GM13977 (cell line): ENCODE measurements at regions not wholly inside any gene's neighbourhood (a gene's known extent, or its start where the extent isn't known, plus 50 kb on each side); places are given as distances from the start of the nearest gene placed in this dataset.

Experiments
- DNase-seq: peaks from one replicate; pipeline ENCODE4 v3.0.0; 2012; ENCODE audit warnings: low spot score
- CTCF ChIP-seq: IDR thresholded peaks from 2 replicates; pipeline ENCODE4 v1.5.1; 2012; ENCODE audit warnings: mild to moderate bottlenecking, control low read depth; ENCODE audit not compliant: insufficient read depth; ENCODE audit errors: extremely low read depth, missing control alignments
- in situ Hi-C: fragments of 300-500 bp; cut with MboI; formaldehyde crosslinking; loops from one replicate; pipeline ENCODE4 v1.12.0; 2022; ENCODE audit warnings: low sequenced_read_pairs, low pct_unique_long_range_greater_than_20kb, mixed read lengths, inconsistent platforms; ENCODE audit not compliant: unreplicated experiment

- no peak for DNase-seq
- in situ Hi-C loops = no loop called here
- TF ChIP-seq CTCF = no peak
Measured at GRCh38 chr1:200336101-200336845, 73.6 kb downstream of the ZNF281 start.

- no peak for TF ChIP-seq CTCF
- in situ Hi-C loops = no loop called here
- DNase-seq = no peak
Measured at GRCh38 chr1:200334661-200335256, 75.1 kb downstream of the ZNF281 start.

GRCh38 chr1:200333329-200333728 lies 76.5 kb downstream of the ZNF281 start:
- TF ChIP-seq CTCF = no peak
- no peak for DNase-seq
- in situ Hi-C loops = no loop called here

DNA sequence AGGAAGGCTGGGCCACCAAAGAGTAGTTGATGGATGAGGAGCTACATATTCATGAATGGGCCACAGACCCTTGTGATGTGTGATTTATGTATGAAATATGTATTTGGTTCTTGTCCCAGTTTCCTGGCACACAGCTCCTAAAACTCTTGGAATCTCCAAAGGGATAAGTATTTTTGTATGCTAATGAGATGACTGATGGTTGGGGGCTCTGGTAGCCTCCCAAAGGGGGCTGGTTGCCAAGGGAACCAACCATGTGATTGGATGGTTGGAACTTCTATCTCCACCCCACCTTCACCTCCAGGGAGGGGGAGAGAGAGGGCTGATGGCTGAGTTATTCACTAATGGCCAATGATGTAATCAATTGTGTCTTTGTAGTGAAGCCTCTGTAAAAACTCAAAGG lies 77.1 kb downstream of the ZNF281 start:
- in situ Hi-C loops = no loop called here
- DNase-seq = no peak
- no peak for TF ChIP-seq CTCF

GRCh38 chr1:200330741-200331428 lies 79.0 kb downstream of the ZNF281 start:
- in situ Hi-C loops = no loop called here
- no peak for DNase-seq

GRCh38 chr1:200329208-200329882 lies 80.5 kb downstream of the ZNF281 start:
- in situ Hi-C loops = no loop called here
- DNase-seq = no peak
- TF ChIP-seq CTCF = no peak

More at GRCh38 chr1:200330741-200331428, 79.0 kb downstream of the ZNF281 start:
- no peak for TF ChIP-seq CTCF
